Heart right ventricle (tissue), 16 donors: ENCODE measurements at regions not wholly inside any gene's neighbourhood (a gene's known extent, or its start where the extent isn't known, plus 50 kb on each side); places are given as distances from the start of the nearest gene placed in this dataset.

Experiments
- ATAC-seq, 8 donors: fragments of 200-7000 bp; cut with Tn5 transposase; one replicate each; pipeline ENCODE4 v1.9.1; 2020; ENCODE audit warnings: mild to moderate bottlenecking in 8 of 8, moderate library complexity in 8 of 8, moderate number of reproducible peaks in 1 of 8
- DNase-seq, 2 donors: peaks; one replicate each; pipeline ENCODE4 v3.0.0-alpha.2; 2020
- H3K27ac ChIP-seq, 10 donors: fragments of 200-600 bp; sonication (generic) in 2 of 10; one replicate each; pipeline versions ENCODE4 v1.5.0 to v1.8.0; 2020 to 2022; ENCODE audit warnings: mild to moderate bottlenecking in 3 of 10
- H3K27me3 ChIP-seq, 7 donors: fragments of 200-600 bp; one replicate each; pipeline ENCODE4 v1.8.0; 2021 to 2022; ENCODE audit warnings: mild to moderate bottlenecking in 2 of 7
- H3K36me3 ChIP-seq, 9 donors: fragments of 200-600 bp; sonication (generic) in 1 of 9; one replicate each; pipeline versions ENCODE4 v1.5.0 to v1.8.0; 2020 to 2022; ENCODE audit warnings: mild to moderate bottlenecking in 2 of 9
- H3K4me1 ChIP-seq, 9 donors: fragments of 200-600 bp; sonication (generic) in 1 of 9; one replicate each; pipeline versions ENCODE4 v1.5.0 to v1.8.0; 2020 to 2022; ENCODE audit warnings: mild to moderate bottlenecking in 4 of 9
- H3K4me3 ChIP-seq, 10 donors: fragments of 200-600 bp; sonication (generic) in 2 of 10; one replicate each; pipeline versions ENCODE4 v1.5.0 to v1.8.0; 2020 to 2022; ENCODE audit warnings: mild to moderate bottlenecking in 7 of 10, moderate library complexity in 2 of 10
- H3K9me3 ChIP-seq, 11 donors: fragments of 200-600 bp in 10 of 11; sonication (generic) in 2 of 11; one replicate each; pipeline versions ENCODE4 v1.5.0 to v1.8.0; 2013 to 2022; ENCODE audit warnings: mild to moderate bottlenecking in 2 of 11, control low read depth in 1 of 11, moderate library complexity in 1 of 11
- WGBS, 2 donors: extraction: QIAGEN DNeasy Blood & Tissue Kit; methylation state at CpG; one replicate each; pipeline ENCODE4 v1.1.7; 2013; ENCODE audit warnings: inconsistent platforms in 1 of 2; 5-methylcytosine and 5-hydroxymethylcytosine counted together
- intact Hi-C, 10 donors: fragments of 100-400 bp; cut with DNase I; formaldehyde crosslinking; loops; one replicate each; pipeline versions ENCODE4 v1.11.1 to v1.14.2; 2022
- TF ChIP-seq, protein P1 (sequence below), 9 donors: fragments of 200-600 bp; sonication (generic) in 2 of 9; IDR thresholded peaks; one replicate each; pipeline versions ENCODE4 v1.5.0 to v1.8.0; 2021 to 2022; ENCODE audit warnings: antibody characterized with exemption in 9 of 9, mild to moderate bottlenecking in 5 of 9, moderate library complexity in 1 of 9
- donor health status: Arrhythmogenic right ventricular cardiomyopathy.
- donor health status: ischemic (EF 13 %, LVEDD 7.1; RV severe dilation, severe dysfunction).
- donor health status: healthy with polysubstance abuse.
- donor health status: DM: no; HTN: yes; CAD: no.
- donor health status: DM: no; HTN: no; CAD: no.
- donor health status: ischemic (EF 25% LVEDD 6.9; RV normal size, moderate dysfunction).
- donor health status: ischemic (EF 25% LVEDD 5.7; RV mildly dilated, moderate dysfunction).
- donor health status: healthy.
- donor health status: DM: yes; HTN: yes; CAD: no.
- donor health status: Ischemic cardiomyopathy.
- donor health status: ischemic (EF 35%, LVEDD 5.7; RV mildly dilated, moderate dysfunction).
- donor health status: nonischemic (EF 11% LVEDD 7.7; RV severe dilation, severe dysfunction).
- donor health status: DM: yes; HTN: yes; CAD: no.
- donor health status: PGD.
- donor health status: ischemic (EF 29% LVEDD 5.4; RV normal size, mild dysfunction).
- donor health status: nonischemic (EF 23%, LVEDD 6.1; RV moderate dilation, normal function).

GRCh38 chr2:129870685-129871241 is 108.7 kb upstream of the RAB6C start:
- ATAC-seq (no peak), DNase-seq (no peak)
- 88 to 91% methylated on average over 4 of the region's 4 CpGs for WGBS, 2 donors
- Histone ChIP-seq H3K27ac (no peak overlapping the region), H3K4me1 (no peaks in the 10 kb centered on the region), H3K9me3 (no peaks in the 10 kb centered on the region), H3K27me3 (no peaks in the 10 kb centered on the region), H3K4me3 (no peak overlapping the region), H3K36me3 (no peaks in the 10 kb centered on the region)
- TF ChIP-seq, protein P1, sequence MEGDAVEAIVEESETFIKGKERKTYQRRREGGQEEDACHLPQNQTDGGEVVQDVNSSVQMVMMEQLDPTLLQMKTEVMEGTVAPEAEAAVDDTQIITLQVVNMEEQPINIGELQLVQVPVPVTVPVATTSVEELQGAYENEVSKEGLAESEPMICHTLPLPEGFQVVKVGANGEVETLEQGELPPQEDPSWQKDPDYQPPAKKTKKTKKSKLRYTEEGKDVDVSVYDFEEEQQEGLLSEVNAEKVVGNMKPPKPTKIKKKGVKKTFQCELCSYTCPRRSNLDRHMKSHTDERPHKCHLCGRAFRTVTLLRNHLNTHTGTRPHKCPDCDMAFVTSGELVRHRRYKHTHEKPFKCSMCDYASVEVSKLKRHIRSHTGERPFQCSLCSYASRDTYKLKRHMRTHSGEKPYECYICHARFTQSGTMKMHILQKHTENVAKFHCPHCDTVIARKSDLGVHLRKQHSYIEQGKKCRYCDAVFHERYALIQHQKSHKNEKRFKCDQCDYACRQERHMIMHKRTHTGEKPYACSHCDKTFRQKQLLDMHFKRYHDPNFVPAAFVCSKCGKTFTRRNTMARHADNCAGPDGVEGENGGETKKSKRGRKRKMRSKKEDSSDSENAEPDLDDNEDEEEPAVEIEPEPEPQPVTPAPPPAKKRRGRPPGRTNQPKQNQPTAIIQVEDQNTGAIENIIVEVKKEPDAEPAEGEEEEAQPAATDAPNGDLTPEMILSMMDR (IDR thresholded peaks at IDR 0.05), result no peak
- intact Hi-C loops, result no loop called here

DNA sequence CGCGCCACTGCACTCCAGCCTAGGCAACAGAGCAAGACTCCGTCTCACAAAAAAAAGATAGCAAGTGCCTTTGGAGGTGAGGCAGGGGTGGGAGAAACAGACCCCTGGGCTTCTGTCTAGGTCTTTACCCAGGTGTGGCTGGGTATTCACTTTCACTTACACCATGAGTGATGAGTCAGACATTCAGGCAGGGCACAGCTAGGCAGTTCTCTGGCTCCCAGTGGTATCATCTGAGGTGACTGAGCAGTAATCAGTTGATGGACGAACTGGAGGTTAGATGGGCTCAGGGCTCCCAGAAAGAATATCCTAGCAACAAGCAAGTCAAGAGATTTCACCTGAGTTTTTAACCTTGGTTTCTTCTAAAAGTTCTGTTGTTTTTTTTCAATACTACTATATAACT is 107.0 kb upstream of the RAB6C start:
- no peaks in the 10 kb centered on the region for H3K36me3 ChIP-seq
- intact Hi-C loops, result no loop called here
- H3K27me3 ChIP-seq, result no peaks in the 10 kb centered on the region
- DNase-seq, result no peak
- 92 to 93% methylated on average over 4 of the region's 4 CpGs for WGBS, 2 donors
- no peaks in the 10 kb centered on the region for H3K9me3 ChIP-seq
- TF ChIP-seq, protein P1 (IDR thresholded peaks at IDR 0.05), result no peak
- ATAC-seq, result no peak
- peaks cover 0 to 12% (median 8%) of the 10 kb centered on the region in 9 donors for H3K4me1 ChIP-seq
- H3K4me3 ChIP-seq, result no peak overlapping the region
- H3K27ac ChIP-seq, result no peak overlapping the region

DNA sequence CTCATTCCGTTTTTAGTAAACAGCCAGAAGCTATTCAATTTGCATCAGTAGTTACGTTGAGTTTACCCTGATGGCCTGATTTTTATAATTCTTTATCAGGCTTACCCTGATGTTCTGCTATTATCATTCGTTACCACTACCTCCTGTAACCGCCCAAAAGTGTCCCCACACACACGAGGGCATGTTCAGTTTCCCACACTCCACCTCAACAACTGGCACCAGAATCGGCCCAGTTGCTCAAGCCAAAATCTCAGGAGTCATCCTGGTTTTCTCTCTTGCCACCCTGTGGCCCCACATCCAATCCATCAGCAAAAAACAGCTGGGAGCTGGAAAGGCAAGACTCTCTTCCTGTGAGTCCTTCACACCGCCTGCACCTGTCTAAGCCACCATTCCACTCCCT is 102.9 kb upstream of the RAB6C start:
- Histone ChIP-seq H3K9me3 (no peaks in the 10 kb centered on the region), H3K4me3 (peak overlapping the region in 9 of 10 donors; percentile 57 to 84 (median 70)), H3K4me1 (peaks cover 2 to 16% (median 12%) of the 10 kb centered on the region in 9 donors), H3K27me3 (no peaks in the 10 kb centered on the region), H3K27ac (peak overlapping the region in 6 of 10 donors; percentile 63 to 87 (median 69)), H3K36me3 (no peaks in the 10 kb centered on the region)
- no peak for DNase-seq
- TF ChIP-seq, protein P1 (IDR thresholded peaks at IDR 0.05), result no peak
- WGBS, 2 donors, result 71 to 73% methylated on average over 7 of the region's 7 CpGs
- intact Hi-C loops, result loop anchor here in 1 of 10 donors (5.0 kb wide), 1 partner anchor 466 kb away; the partner anchor contains the start of gene IMP4
- ATAC-seq, result peak in 1 of 8 donors; percentile 18

DNA sequence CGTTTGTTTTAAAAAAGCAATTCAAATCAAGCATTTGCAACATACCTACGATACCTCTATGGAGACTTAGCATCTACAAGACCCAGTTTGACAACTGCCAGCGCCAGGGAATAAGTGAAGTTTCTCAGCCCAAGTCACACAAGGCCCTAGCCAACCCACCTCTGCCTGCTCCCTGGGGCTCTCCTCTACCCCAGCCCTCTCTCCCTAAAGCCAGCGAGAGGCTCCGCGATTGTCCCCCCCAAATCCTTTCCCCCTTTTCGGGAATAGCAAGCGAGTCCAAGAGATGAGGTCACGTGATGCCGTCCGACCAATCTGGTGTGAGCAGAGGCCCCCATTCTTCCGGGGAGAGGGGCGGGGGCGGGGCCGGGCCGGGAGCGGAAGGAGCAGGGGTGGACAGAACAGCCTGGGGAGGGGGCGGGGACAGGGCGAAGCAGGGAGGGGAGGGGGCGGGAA is 102.2 kb upstream of the RAB6C start:
- H3K4me3 ChIP-seq, result peak overlapping the region; percentile 57 to 86 (median 70)
- WGBS, 2 donors, result 0 to 4% methylated on average over 14 to 20 of the region's 20 CpGs
- TF ChIP-seq, protein P1 (IDR thresholded peaks at IDR 0.05), result no peak
- intact Hi-C loops, result loop anchor here in 1 of 10 donors (5.0 kb wide), 1 partner anchor 465 kb away; the partner anchor contains the start of gene IMP4
- ATAC-seq (peak; percentile 92 to 96 (median 96)), DNase-seq (peak; percentile 93 to 95)
- peaks cover 2 to 16% (median 12%) of the 10 kb centered on the region in 9 donors for H3K4me1 ChIP-seq
- H3K36me3 ChIP-seq, result no peaks in the 10 kb centered on the region
- peak overlapping the region in 9 of 10 donors; percentile 63 to 87 (median 72) for H3K27ac ChIP-seq
- no peaks in the 10 kb centered on the region for H3K27me3 ChIP-seq
- no peaks in the 10 kb centered on the region for H3K9me3 ChIP-seq
